ENCODE measurements at regions not wholly inside any gene's neighbourhood (a gene's known extent, or its start where the extent isn't known, plus 50 kb on each side); places are given as distances from the start of the nearest gene placed in this dataset.

GRCh38 chr14:71190770-71191374 is 283.6 kb downstream of the PCNX1 start:
- H3K4me3 ChIP-seq (ENCODE audit: low read length): no peak overlapping the region
- DNase-seq (ENCODE audit: low read depth): no peak
- TF ChIP-seq CTCF (conservative IDR thresholded peaks at IDR 0.05; ENCODE audit: low read depth, low read length): no peak

- no peak for DNase-seq (ENCODE audit: low read depth)
- TF ChIP-seq CTCF (conservative IDR thresholded peaks at IDR 0.05; ENCODE audit: low read depth, low read length): no peak
- no peak overlapping the region for H3K4me3 ChIP-seq (ENCODE audit: low read length)
These were observed 286.4 kb downstream of the PCNX1 start for GRCh38 chr14:71193663-71194062.

- no peak for DNase-seq (ENCODE audit: low read depth)
- no peak for TF ChIP-seq CTCF (conservative IDR thresholded peaks at IDR 0.05; ENCODE audit: low read depth, low read length)
- no peak overlapping the region for H3K4me3 ChIP-seq (ENCODE audit: low read length)
These were observed 287.0 kb downstream of the PCNX1 start for GRCh38 chr14:71194251-71194650.

DNA sequence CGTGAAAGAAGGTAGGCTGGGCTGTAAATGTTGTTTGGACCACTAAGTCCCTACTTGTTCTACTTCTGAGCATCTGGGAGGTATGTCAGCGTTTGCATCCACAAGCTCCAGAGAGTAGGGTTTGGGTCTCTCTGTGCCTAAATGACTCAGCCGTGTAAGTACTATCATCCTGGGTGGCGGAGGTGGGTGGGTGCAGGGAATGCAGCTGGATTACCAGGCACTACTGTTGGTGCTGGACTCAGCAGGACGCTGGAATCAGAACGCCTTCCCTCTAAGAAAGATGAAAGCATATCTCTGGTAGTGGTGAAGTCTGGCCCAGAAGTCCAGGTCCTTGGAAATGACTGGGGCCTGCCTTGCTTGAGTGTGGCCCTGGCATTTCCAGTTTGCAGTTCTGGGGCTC is 289.7 kb downstream of the PCNX1 start:
- H3K4me3 ChIP-seq (ENCODE audit: low read length): no peak overlapping the region
- DNase-seq (ENCODE audit: low read depth): no peak

GRCh38 chr14:71198687-71199086 is 291.4 kb downstream of the PCNX1 start:
- no peak overlapping the region for H3K4me3 ChIP-seq (ENCODE audit: low read length)
- DNase-seq (ENCODE audit: low read depth): no peak
- TF ChIP-seq CTCF (conservative IDR thresholded peaks at IDR 0.05; ENCODE audit: low read depth, low read length): no peak

More for the DNA sequence above, 289.7 kb downstream of the PCNX1 start:
- no peak for TF ChIP-seq CTCF (conservative IDR thresholded peaks at IDR 0.05; ENCODE audit: low read depth, low read length)

DNA sequence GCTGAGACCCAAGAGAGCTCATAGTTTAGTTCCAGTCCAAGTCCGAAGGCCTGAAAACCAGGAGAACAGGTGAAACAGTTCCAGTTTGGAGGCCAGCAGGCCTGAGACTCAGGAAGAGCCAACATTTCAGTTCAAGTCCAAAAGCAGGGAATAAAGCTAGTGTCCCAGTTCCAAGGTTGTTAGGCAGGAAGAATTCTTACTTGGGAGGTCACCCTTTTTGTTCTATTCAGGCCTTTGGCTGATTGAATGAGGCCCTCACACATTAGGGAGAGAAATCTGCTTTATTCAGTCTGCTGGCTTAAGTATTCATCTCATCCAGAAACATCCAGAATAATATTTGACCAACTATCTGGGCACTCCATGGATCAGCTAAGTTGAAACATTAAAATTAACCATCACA is 294.6 kb downstream of the PCNX1 start:
- TF ChIP-seq CTCF (conservative IDR thresholded peaks at IDR 0.05; ENCODE audit: low read depth, low read length): no peak
- no peak overlapping the region for H3K4me3 ChIP-seq (ENCODE audit: low read length)
- DNase-seq (ENCODE audit: low read depth): no peak

DNA sequence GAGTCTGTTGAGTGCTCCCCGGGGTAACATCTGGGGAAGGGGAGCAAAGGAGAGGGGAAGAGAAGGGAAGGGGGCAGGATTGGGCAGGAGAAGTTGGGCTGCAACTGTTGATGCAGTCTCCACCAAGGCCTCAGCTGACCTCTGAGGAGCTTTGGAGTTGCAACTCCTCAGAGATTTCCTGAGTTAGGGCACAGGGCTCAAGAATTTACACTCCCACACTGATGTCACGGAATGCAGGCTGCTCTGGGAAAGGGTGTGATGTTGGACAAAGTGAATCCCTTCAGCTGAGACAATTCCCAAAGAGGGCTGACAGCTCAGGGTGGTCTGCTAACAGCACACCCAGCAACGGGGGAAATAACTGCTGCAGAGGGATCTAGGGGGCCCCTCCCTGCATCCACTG is 295.6 kb downstream of the PCNX1 start:
- DNase-seq (ENCODE audit: low read depth): no peak
- no peak for TF ChIP-seq CTCF (conservative IDR thresholded peaks at IDR 0.05; ENCODE audit: low read depth, low read length)
- H3K4me3 ChIP-seq (ENCODE audit: low read length): no peak overlapping the region
